GM06990 (cell line): ENCODE measurements at regions not wholly inside any gene's neighbourhood (a gene's known extent, or its start where the extent isn't known, plus 50 kb on each side); places are given as distances from the start of the nearest gene placed in this dataset.

Experiments
- DNase-seq: peaks from one replicate; pipeline ENCODE4 v3.0.0-alpha.2; 2011; ENCODE audit not compliant: insufficient read length; ENCODE audit errors: extremely low read depth
- H3K27me3 ChIP-seq: replicated peaks from 2 replicates; pipeline ENCODE4 v1.6.0; 2011; ENCODE audit warnings: low read length; ENCODE audit not compliant: control insufficient read depth, insufficient read depth
- H3K36me3 ChIP-seq: 2 replicates; pipeline ENCODE4 v1.5.1; 2011; ENCODE audit warnings: low read length; ENCODE audit not compliant: control insufficient read depth, insufficient read depth
- H3K4me3 ChIP-seq: replicated peaks from 2 replicates; pipeline ENCODE4 v1.5.1; 2011; ENCODE audit warnings: low read depth, mild to moderate bottlenecking, control low read depth, low read length
- CTCF ChIP-seq: IDR thresholded peaks from 2 replicates; pipeline ENCODE4 v1.5.1; 2011; ENCODE audit warnings: low read length, control low read depth, mild to moderate bottlenecking, inconsistent platforms; ENCODE audit not compliant: insufficient read depth, poor library complexity, severe bottlenecking

- H3K36me3 ChIP-seq: no peaks in the 10 kb centered on the region
- no peak for TF ChIP-seq CTCF
- no peaks in the 10 kb centered on the region for H3K27me3 ChIP-seq
- H3K4me3 ChIP-seq: no peak overlapping the region
- no peak for DNase-seq
Measured at GRCh38 chr2:12102679-12103078, 356.2 kb downstream of the LPIN1 start.

GRCh38 chr2:12105180-12105579 lies 358.7 kb downstream of the LPIN1 start:
- Histone ChIP-seq H3K36me3 (no peaks in the 10 kb centered on the region), H3K4me3 (no peak overlapping the region), H3K27me3 (no peaks in the 10 kb centered on the region)
- TF ChIP-seq CTCF: no peak
- DNase-seq: no peak

GRCh38 chr2:12106440-12107080 lies 360.1 kb downstream of the LPIN1 start:
- Histone ChIP-seq H3K27me3 (no peaks in the 10 kb centered on the region), H3K4me3 (no peak overlapping the region), H3K36me3 (no peaks in the 10 kb centered on the region)
- no peak for TF ChIP-seq CTCF
- peak; percentile 15 for DNase-seq

GRCh38 chr2:12107321-12107720 lies 360.9 kb downstream of the LPIN1 start:
- H3K27me3 ChIP-seq: no peaks in the 10 kb centered on the region
- TF ChIP-seq CTCF: no peak
- H3K4me3 ChIP-seq: no peak overlapping the region
- no peaks in the 10 kb centered on the region for H3K36me3 ChIP-seq
- no peak for DNase-seq

GRCh38 chr2:12107939-12108338 lies 361.5 kb downstream of the LPIN1 start:
- no peaks in the 10 kb centered on the region for H3K27me3 ChIP-seq
- no peak for TF ChIP-seq CTCF
- H3K36me3 ChIP-seq: no peaks in the 10 kb centered on the region
- DNase-seq: no peak
- H3K4me3 ChIP-seq: no peak overlapping the region
